ENCODE measurements at regions not wholly inside any gene's neighbourhood (a gene's known extent, or its start where the extent isn't known, plus 50 kb on each side); places are given as distances from the start of the nearest gene placed in this dataset.

DNA sequence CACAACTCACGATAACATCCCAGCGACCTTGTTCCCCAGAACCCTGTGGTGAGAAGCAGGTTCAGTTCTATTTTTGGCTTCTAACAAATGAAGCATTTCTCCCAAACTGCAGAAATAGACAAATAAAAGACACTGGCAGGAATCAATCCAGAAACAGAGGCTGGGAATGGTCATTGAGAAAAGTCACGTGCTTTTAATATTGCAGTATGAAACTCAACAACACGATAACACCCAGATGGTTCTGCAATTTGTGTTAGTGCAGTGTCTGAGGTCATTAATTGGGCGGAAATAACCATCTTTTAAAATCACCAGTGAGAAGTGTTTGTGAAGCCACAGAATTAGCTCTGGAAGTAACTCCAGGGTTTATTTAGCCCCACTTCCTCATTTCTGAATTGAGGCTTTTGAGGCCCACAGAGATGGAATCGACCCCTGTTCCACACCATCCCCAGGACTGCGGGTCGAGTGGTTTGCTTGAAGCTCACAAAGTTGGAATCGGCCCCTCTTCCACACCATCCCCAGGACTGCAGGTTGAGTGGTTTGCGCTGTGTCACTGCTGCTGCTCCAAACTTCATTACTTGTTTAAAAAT is 164.7 kb upstream of the IRX4 start:
- CTCF ChIA-PET, result no interaction called here
- POLR2A ChIA-PET, result no interaction called here
- DNase-seq (no peak), ATAC-seq (no peak)
- Mint-ChIP-seq H3K9me3 (ENCODE audit: low read depth) (no peaks in the 10 kb centered on the region), H3K36me3 (ENCODE audit: low read depth) (no peaks in the 10 kb centered on the region), H3K4me1 (no peaks in the 10 kb centered on the region), H3K4me3 (no peak overlapping the region), H3K27me3 (peaks cover 17% of the 10 kb centered on the region), H3K27ac (no peak overlapping the region)
- intact Hi-C loops (cut with DNase I, micrococcal nuclease), result no loop called here

DNA sequence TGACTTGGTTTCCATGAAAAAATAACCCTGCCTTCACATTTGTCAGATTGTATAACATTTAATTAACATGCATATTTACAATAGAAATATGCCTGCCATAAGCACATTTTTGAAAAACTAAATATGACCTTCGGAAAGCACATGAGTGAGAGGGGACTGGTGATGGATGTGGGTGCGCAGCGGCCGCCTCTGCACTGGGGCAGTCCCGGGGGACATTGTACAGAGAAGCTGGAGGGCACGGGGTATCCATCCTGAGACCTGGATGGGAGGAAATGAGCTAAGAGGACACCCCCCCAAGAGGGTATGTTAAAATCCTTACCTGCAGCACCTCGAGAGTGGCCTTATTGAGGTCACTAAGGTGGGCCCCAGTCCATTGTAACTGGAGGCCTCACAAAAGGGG is 161.3 kb upstream of the IRX4 start:
- CTCF ChIA-PET, result no interaction called here
- H3K27me3 Mint-ChIP-seq, result peaks cover 21% of the 10 kb centered on the region
- intact Hi-C loops (cut with DNase I, micrococcal nuclease), result no loop called here
- ATAC-seq (no peak), DNase-seq (no peak)
- POLR2A ChIA-PET, result no interaction called here
- H3K4me1 Mint-ChIP-seq, result no peaks in the 10 kb centered on the region
- H3K4me3 Mint-ChIP-seq, result no peak overlapping the region
- H3K27ac Mint-ChIP-seq, result no peak overlapping the region
- H3K9me3 Mint-ChIP-seq (ENCODE audit: low read depth), result no peaks in the 10 kb centered on the region
- no peaks in the 10 kb centered on the region for H3K36me3 Mint-ChIP-seq (ENCODE audit: low read depth)

DNA sequence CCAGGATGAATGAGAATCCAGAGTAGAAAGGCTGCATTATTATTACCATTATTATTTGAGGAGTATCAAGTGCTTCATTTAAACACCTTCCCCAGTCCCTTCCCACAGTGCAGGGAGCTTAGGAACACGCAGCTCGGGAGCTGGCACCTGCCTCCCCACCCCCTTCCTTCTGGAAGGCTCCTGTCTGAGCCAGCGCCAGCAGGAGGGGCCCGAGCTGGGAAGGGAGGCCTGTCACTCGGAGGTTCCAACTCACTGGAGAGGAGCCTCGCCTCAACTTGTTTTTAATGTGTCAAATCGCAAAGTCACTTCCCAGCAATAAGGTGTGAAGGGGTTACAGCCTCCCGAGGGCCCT is 156.4 kb upstream of the IRX4 start:
- ATAC-seq, result no peak
- ChIA-PET CTCF (interaction anchor here (0.9 to 1.1 kb wide), 2 partner anchors 10 to 14 kb away, joined by 3 to 4 read pairs; no protein-coding TSS in a partner anchor), POLR2A (no interaction called here)
- Mint-ChIP-seq H3K4me1 (no peaks in the 10 kb centered on the region), H3K27ac (no peak overlapping the region), H3K27me3 (peaks cover 24% of the 10 kb centered on the region), H3K36me3 (ENCODE audit: low read depth) (no peaks in the 10 kb centered on the region), H3K9me3 (ENCODE audit: low read depth) (no peaks in the 10 kb centered on the region), H3K4me3 (no peak overlapping the region)
- intact Hi-C loops (cut with DNase I, micrococcal nuclease), result no loop called here
- no peak for DNase-seq

DNA sequence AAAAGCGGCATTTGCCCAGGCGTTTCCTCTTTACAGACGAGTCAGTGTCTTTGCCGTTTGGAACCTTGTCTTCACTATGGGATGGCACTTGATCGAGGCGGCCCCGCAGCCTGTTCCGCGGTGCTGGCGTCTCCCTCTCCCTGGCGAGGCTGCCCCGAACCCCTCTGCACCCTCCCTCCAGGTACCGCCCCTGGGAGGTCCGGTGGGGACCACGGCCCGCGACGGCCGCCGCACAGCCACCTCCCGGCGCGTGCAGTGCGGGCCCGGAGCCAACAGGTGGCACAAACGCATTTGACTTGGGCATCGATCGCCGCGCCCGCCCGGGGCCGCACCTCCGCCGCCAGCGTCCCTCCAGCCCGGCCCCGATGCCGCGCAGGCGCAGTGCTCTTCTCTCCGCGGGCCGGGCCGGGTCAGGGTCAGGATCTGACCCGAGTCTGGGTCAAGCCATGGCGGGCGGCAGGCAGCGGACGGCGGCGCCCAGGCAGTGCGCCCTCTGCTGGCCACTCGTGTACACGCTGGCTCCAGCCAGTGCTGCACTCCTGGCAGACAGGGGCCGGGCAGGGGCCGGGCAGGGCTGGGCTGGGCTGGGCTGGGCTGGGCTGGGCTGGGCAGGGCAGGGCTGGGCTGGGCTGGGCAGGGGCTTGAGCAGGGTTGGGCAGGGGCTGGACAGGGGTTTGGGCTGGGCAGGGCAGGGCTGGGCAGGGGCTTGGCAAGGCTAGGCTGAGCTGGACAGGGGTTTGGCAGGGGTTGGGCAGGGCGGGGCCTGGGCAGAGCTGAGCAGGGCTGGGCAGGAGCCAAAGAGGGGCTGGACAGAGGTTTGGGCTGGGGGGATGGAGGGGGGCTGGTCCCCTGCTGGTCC is 155.8 kb upstream of the IRX4 start:
- CTCF ChIA-PET, result interaction anchor here (0.9 to 1.1 kb wide), 2 partner anchors 11 to 13 kb away, joined by 3 to 4 read pairs; no protein-coding TSS in a partner anchor
- intact Hi-C loops (cut with DNase I, micrococcal nuclease), result loop anchor here in 1 of 2 experiments (1.0 kb wide), 3 partner anchors 113 to 371 kb away; no protein-coding TSS in a partner anchor
- peaks cover 25% of the 10 kb centered on the region for H3K27me3 Mint-ChIP-seq
- POLR2A ChIA-PET, result no interaction called here
- H3K9me3 Mint-ChIP-seq (ENCODE audit: low read depth), result no peaks in the 10 kb centered on the region
- DNase-seq, result peak; percentile 76
- no peak overlapping the region for H3K27ac Mint-ChIP-seq
- peak overlapping the region; percentile 28 for H3K4me3 Mint-ChIP-seq
- H3K36me3 Mint-ChIP-seq (ENCODE audit: low read depth), result no peaks in the 10 kb centered on the region
- ATAC-seq, result peak; percentile 92
- no peaks in the 10 kb centered on the region for H3K4me1 Mint-ChIP-seq

DNA sequence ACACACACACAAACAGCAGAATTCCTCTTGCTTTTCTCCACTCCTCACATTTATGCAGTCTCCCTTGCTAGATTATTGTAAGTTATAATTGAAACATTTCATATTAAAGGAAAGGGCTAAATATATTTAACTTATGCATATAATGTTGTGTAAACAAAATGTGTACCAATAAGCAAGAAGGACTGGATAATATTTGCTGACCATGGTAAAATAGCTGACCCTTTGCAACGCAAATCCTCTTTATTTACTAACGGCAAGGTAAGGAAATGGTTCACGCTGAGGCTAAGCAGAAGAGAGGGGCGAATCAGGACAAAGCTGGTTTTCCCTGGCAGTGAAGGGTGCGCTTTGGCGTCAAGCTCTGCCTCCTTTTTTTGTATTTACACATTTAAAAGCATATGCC is 154.2 kb upstream of the IRX4 start:
- POLR2A ChIA-PET, result no interaction called here
- peaks cover 38% of the 10 kb centered on the region for H3K27me3 Mint-ChIP-seq

DNA sequence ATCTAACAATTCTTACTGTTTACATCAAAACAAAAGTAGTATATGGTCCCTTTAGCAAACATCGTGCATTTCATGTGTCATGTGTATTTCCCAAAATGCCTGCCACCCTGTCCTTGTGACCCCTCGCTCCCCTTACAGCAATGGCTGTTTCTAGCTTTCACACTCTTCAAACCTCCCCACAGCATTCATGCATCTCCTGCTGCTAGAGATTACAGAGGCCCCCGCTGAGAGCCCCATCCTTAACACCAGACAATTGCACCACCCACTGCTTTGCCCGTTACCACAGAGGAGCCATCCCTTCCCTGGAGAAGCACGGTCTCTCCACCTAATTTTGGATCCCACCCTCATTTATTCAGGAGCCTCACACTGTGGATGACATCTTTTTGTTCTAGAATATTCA is 149.7 kb upstream of the IRX4 start:
- Mint-ChIP-seq H3K4me1 (no peaks in the 10 kb centered on the region), H3K4me3 (no peak overlapping the region), H3K27me3 (peaks cover 37% of the 10 kb centered on the region), H3K27ac (no peak overlapping the region), H3K36me3 (ENCODE audit: low read depth) (no peaks in the 10 kb centered on the region), H3K9me3 (ENCODE audit: low read depth) (peaks cover 2% of the 10 kb centered on the region)
- CTCF ChIA-PET, result no interaction called here
- POLR2A ChIA-PET, result no interaction called here
- intact Hi-C loops (cut with DNase I, micrococcal nuclease), result no loop called here
- no peak for DNase-seq
- no peak for ATAC-seq

More for the DNA sequence above, 154.2 kb upstream of the IRX4 start:
- ATAC-seq (no peak), DNase-seq (no peak)
- Mint-ChIP-seq H3K27ac (no peak overlapping the region), H3K9me3 (ENCODE audit: low read depth) (peaks cover 2% of the 10 kb centered on the region), H3K4me3 (no peak overlapping the region), H3K36me3 (ENCODE audit: low read depth) (no peaks in the 10 kb centered on the region), H3K4me1 (no peaks in the 10 kb centered on the region)
- intact Hi-C loops (cut with DNase I, micrococcal nuclease), result no loop called here
- CTCF ChIA-PET, result no interaction called here

DNA sequence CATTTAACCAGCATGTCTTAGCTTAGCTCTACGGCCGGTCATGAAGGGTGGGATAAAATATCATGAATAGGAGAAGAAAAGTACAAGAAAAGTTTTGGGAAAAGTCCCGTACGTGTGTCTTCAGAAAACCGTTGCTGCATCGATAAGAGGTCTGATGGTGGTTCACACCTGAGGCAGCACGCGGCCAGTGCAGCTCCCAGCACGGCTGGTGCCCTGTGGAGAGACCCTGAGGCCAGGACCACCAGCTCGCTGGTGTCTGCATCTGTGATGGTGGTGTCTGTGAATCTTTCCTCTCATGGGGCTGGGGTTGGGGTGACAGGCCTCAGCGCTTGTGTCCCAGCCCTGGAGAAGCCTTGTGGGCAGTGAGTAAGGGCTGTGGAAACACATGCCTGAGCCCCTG is 148.9 kb upstream of the IRX4 start:
- no peaks in the 10 kb centered on the region for H3K36me3 Mint-ChIP-seq (ENCODE audit: low read depth)

DNA sequence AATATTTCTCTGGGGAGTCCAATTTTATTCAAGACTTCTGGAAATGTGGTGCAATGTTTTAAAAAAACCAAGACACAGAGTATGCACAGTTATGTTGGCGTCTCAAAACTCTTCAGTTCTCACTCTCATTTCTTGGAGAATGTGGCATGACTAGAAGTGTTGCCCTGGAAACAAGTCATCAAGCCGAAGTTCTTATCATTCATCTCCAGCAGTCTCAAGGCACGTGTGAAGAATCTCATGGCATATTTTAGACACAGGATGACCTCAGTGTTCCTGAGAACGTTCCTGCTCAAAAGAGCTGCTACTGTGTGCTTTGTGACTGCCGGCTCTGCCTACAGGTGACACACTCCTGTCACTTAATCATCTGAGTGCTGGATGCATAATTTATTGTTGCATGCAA is 147.4 kb upstream of the IRX4 start:
- Mint-ChIP-seq H3K36me3 (ENCODE audit: low read depth) (no peaks in the 10 kb centered on the region), H3K4me3 (no peak overlapping the region), H3K9me3 (ENCODE audit: low read depth) (peaks cover 2% of the 10 kb centered on the region), H3K27ac (no peak overlapping the region), H3K4me1 (no peaks in the 10 kb centered on the region), H3K27me3 (peaks cover 31% of the 10 kb centered on the region)
- ATAC-seq (no peak), DNase-seq (no peak)
- CTCF ChIA-PET, result no interaction called here
- POLR2A ChIA-PET, result no interaction called here
- intact Hi-C loops (cut with DNase I, micrococcal nuclease), result no loop called here

More for the DNA sequence above, 148.9 kb upstream of the IRX4 start:
- Mint-ChIP-seq H3K4me1 (no peaks in the 10 kb centered on the region), H3K9me3 (ENCODE audit: low read depth) (peaks cover 2% of the 10 kb centered on the region), H3K27me3 (peaks cover 31% of the 10 kb centered on the region), H3K27ac (no peak overlapping the region), H3K4me3 (no peak overlapping the region)
- ChIA-PET POLR2A (no interaction called here), CTCF (no interaction called here)
- intact Hi-C loops (cut with DNase I, micrococcal nuclease), result no loop called here
- DNase-seq (no peak), ATAC-seq (no peak)

DNA sequence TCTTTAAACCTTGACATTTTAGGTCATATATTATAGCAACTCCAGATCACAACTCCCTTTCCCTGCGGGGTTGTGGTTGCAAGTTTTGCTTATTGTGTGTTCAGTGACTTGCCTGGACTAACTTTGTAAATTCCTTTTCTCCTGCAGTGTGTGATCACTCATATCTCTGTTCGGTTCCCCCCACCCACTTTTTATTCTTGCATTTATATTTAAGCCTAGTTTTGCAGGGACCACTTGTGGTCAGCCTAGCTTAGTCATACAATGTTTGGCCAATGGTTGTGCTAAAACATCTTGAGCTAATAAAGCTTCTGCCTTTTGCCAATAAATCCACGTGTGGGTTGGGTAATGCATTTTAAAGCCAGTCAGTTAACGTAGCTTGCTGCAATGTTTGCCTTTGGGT is 146.5 kb upstream of the IRX4 start:
- Mint-ChIP-seq H3K4me3 (no peak overlapping the region), H3K9me3 (ENCODE audit: low read depth) (peaks cover 2% of the 10 kb centered on the region), H3K27ac (no peak overlapping the region), H3K4me1 (no peaks in the 10 kb centered on the region), H3K27me3 (peaks cover 32% of the 10 kb centered on the region), H3K36me3 (ENCODE audit: low read depth) (no peaks in the 10 kb centered on the region)
- no peak for DNase-seq
- CTCF ChIA-PET, result no interaction called here
- intact Hi-C loops (cut with DNase I, micrococcal nuclease), result no loop called here
- no peak for ATAC-seq
- POLR2A ChIA-PET, result no interaction called here

DNA sequence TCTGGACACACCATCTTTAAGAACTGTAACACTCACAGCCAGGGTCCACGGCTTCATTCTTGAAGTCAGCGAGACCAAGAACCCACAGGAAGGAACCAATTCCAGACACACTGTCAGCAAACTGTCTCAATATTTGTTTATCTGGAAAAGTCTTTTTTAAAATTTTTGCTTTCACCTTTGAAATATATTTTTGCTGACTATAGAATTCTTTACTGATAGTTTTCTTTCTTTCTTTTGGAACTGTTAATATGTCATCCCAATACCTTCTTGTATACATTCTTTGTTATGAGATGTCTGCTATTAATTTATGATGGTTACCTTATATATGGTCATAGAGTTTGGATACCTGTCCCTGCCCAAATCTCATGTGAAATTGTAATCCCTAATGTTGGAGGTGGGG is 145.1 kb upstream of the IRX4 start:
- intact Hi-C loops (cut with DNase I, micrococcal nuclease), result no loop called here
- CTCF ChIA-PET, result interaction anchor here (0.6 kb wide), 1 partner anchor 291 kb away, joined by 3 read pairs; no protein-coding TSS in a partner anchor
- Mint-ChIP-seq H3K9me3 (ENCODE audit: low read depth) (no peaks in the 10 kb centered on the region), H3K27ac (no peak overlapping the region), H3K36me3 (ENCODE audit: low read depth) (no peaks in the 10 kb centered on the region), H3K4me1 (no peaks in the 10 kb centered on the region), H3K4me3 (no peak overlapping the region), H3K27me3 (peaks cover 27% of the 10 kb centered on the region)
- POLR2A ChIA-PET, result no interaction called here
- no peak for DNase-seq
- ATAC-seq, result no peak

DNA sequence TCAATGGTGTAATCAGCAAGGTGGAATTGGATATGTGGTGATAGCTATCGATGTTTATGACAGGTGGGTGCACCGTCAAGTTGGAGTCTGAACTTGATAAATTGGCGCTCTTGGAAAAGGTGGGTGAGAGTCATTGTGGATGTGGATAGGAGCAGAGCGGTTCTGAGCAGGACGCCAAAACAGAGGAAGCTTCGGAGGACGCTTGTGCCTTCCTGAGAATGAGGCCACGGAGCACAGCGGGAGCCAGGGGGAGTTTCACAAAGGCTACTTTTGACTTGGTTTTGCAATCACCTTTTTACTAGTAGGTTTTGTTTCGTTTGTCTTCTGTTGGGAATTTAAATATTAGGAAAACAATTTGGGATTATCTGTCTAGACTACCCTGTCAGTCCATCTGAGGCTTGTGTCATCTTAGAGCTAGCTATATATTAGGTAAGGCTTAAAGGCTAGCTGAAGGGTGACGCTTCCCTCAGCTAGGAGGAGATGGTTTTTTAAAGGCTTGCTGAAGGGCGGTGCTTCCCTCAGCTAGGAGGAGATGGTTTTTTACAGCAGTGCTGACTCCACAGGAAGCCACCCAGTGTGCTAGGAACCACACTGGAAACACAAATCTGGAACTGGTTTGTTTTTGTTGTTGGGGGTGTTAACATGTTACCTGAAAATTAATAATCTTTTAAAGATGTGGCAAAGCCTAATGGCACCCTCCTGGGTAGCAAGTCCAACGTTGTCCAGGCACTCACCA is 142.4 kb upstream of the IRX4 start:
- ATAC-seq (no peak), DNase-seq (no peak)
- no peak overlapping the region for H3K4me3 Mint-ChIP-seq
- no peak overlapping the region for H3K27ac Mint-ChIP-seq
- H3K27me3 Mint-ChIP-seq, result peaks cover 25% of the 10 kb centered on the region
- intact Hi-C loops (cut with DNase I, micrococcal nuclease), result no loop called here
- POLR2A ChIA-PET, result no interaction called here
- H3K4me1 Mint-ChIP-seq, result no peaks in the 10 kb centered on the region
- H3K9me3 Mint-ChIP-seq (ENCODE audit: low read depth), result no peaks in the 10 kb centered on the region
- no peaks in the 10 kb centered on the region for H3K36me3 Mint-ChIP-seq (ENCODE audit: low read depth)
- CTCF ChIA-PET, result interaction anchor here (1.2 to 1.6 kb wide), 2 partner anchors 10 to 14 kb away, joined by 3 to 4 read pairs; no protein-coding TSS in a partner anchor

DNA sequence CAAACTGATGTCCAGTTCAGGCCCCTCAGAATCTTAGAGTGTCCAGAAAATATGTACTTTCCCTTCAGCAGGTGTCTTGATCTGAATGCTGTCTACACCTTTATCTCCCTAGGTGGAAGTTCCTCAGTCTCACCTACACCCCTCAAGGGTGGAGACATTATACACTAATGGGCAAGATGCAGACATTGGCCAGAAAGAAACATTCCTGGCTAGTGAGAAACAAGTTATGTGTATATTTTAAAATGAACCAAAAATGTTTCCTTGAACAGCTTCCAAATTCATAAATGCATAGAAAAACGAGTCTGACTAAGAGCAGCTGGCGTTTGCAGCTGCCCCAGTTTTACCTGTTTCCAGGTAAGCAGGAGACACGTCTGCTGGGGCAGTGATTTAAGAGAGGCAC is 140.5 kb upstream of the IRX4 start:
- H3K4me3 Mint-ChIP-seq, result no peak overlapping the region
- ATAC-seq (no peak), DNase-seq (no peak)
- no peaks in the 10 kb centered on the region for H3K4me1 Mint-ChIP-seq
- no peaks in the 10 kb centered on the region for H3K9me3 Mint-ChIP-seq (ENCODE audit: low read depth)
- ChIA-PET POLR2A (no interaction called here), CTCF (no interaction called here)
- peaks cover 21% of the 10 kb centered on the region for H3K27me3 Mint-ChIP-seq
- H3K27ac Mint-ChIP-seq, result no peak overlapping the region
- intact Hi-C loops (cut with DNase I, micrococcal nuclease), result no loop called here
- no peaks in the 10 kb centered on the region for H3K36me3 Mint-ChIP-seq (ENCODE audit: low read depth)

Data from activated CD4-positive, alpha-beta T cell treated with anti-CD3 and anti-CD28 coated beads for 36 hours (primary cell).